CD4-positive, alpha-beta memory T cell (primary cell): ENCODE measurements at regions not wholly inside any gene's neighbourhood (a gene's known extent, or its start where the extent isn't known, plus 50 kb on each side); places are given as distances from the start of the nearest gene placed in this dataset.
"Not testable (repeated sequence)": the region's sequence is repeated elsewhere in the genome, so short reads cannot be mapped to it uniquely, and the experiment has no call there.

Experiments
- CTCF ChIA-PET: fragments of 350-600 bp; sonication (Branson Sonifier 250); formaldehyde crosslinking; loops from one replicate; lab custom pipeline; 2021; ENCODE audit warnings: inconsistent platforms; ENCODE audit not compliant: partially characterized antibody; lab: Charles Lee
- POLR2A ChIA-PET: fragments of 350-600 bp; sonication (Branson Sonifier 250); formaldehyde crosslinking; loops from one replicate; lab custom pipeline; 2021; ENCODE audit not compliant: partially characterized antibody; lab: Charles Lee
- DNase-seq, 5 donors: peaks; one replicate each; pipeline versions ENCODE4 v3.0.0 to v3.0.0-alpha.2; 2020 to 2022; ENCODE audit warnings: mixed read lengths in 1 of 5
- H3K27ac ChIP-seq: one replicate; pipeline ENCODE4 v1.7.0; 2013; ENCODE audit warnings: low read depth, low read length
- H3K27me3 ChIP-seq: 2 replicates; pipeline ENCODE4 v1.7.0; 2013; ENCODE audit warnings: mild to moderate bottlenecking, low read length, moderate library complexity; ENCODE audit not compliant: insufficient read depth
- H3K36me3 ChIP-seq: 2 replicates; pipeline ENCODE4 v1.7.0; 2013; ENCODE audit warnings: mild to moderate bottlenecking, low read length, moderate library complexity; ENCODE audit not compliant: insufficient read depth
- H3K4me1 ChIP-seq: 2 replicates; pipeline ENCODE4 v1.7.0; 2013; ENCODE audit warnings: mild to moderate bottlenecking, low read length, moderate library complexity; ENCODE audit not compliant: insufficient read depth
- H3K4me3 ChIP-seq, 2 donors: one replicate each; pipeline ENCODE4 v1.7.0; 2013; ENCODE audit warnings: low read length in 2 of 2, mild to moderate bottlenecking in 1 of 2
- H3K9me3 ChIP-seq, 2 donors: one replicate each; pipeline ENCODE4 v1.7.0; 2013; ENCODE audit warnings: low read length in 2 of 2, control low read depth in 1 of 2; ENCODE audit not compliant: control insufficient read depth in 1 of 2
- H3K27ac Mint-ChIP-seq, 7 donors: one replicate each; pipeline ENCODE4 v1.8.0; 2020 to 2021; ENCODE audit warnings: mixed read lengths in 7 of 7, mild to moderate bottlenecking in 6 of 7, inconsistent platforms in 3 of 7, moderate library complexity in 3 of 7
- H3K27me3 Mint-ChIP-seq, 2 donors: one replicate each; pipeline ENCODE4 v1.8.0; 2020 to 2021; ENCODE audit warnings: mixed read lengths in 2 of 2
- H3K36me3 Mint-ChIP-seq, 2 donors: one replicate each; pipeline ENCODE4 v1.8.0; 2020 to 2021; ENCODE audit warnings: mixed read lengths in 2 of 2, inconsistent platforms in 1 of 2, mild to moderate bottlenecking in 1 of 2
- H3K4me1 Mint-ChIP-seq, 4 donors: one replicate each; pipeline ENCODE4 v1.8.0; 2020 to 2021; ENCODE audit warnings: mixed read lengths in 4 of 4, mild to moderate bottlenecking in 1 of 4
- H3K4me3 Mint-ChIP-seq, 8 donors: one replicate each; pipeline ENCODE4 v1.8.0; 2020 to 2021; ENCODE audit warnings: mixed read lengths in 8 of 8, mild to moderate bottlenecking in 7 of 8, moderate library complexity in 6 of 8, inconsistent platforms in 3 of 8
- H3K9me3 Mint-ChIP-seq, 8 donors: one replicate each; pipeline ENCODE4 v1.8.0; 2020 to 2021; ENCODE audit warnings: mixed read lengths in 8 of 8, mild to moderate bottlenecking in 5 of 8, inconsistent platforms in 3 of 8, moderate library complexity in 1 of 8
- intact Hi-C: fragments of 100-400 bp; cut with micrococcal nuclease; formaldehyde crosslinking; loops from one replicate; pipeline ENCODE4 v1.15.1; 2023

DNA sequence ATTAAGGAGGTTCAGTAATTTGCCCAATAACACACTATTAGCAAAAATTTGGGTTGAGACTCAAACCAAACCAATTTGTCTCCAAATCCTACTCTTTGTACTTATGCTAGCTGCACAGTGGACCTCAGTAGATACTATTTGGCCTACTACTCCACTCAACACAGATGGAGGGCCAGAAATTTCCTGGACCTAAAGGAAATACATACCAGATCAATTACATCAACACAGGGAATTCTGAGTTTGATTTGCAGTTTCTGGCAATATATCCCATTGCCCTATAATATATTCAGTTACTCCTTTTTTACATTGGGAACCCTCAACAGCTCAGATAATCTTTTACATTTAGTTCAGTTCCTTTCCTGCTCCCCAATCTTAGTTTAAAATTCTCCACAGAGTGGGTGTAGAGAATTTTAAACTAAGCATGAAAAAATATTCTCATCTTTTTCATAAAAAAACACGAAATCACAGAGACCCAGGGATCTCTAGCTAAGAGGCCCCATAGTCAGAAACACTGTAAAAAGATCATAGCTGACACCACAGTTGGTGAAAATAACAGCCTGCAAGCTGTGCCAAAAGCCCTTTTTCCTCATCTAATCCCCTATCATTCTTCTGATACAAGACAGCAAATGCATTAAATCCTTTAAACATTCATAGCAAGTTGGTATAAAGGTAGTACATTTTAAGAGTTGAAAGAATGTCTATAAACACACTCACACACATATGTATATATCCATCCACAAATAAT lies 317.7 kb upstream of the ESRRG start:
- H3K4me1 ChIP-seq: no peaks in the 10 kb centered on the region
- H3K4me3 Mint-ChIP-seq: no peak overlapping the region
- H3K9me3 Mint-ChIP-seq: peaks cover 3 to 45% (median 22%) of the 10 kb centered on the region in 8 donors
- H3K4me3 ChIP-seq: no peak overlapping the region
- H3K4me1 Mint-ChIP-seq: no peaks in the 10 kb centered on the region
- ChIA-PET POLR2A (no interaction called here), CTCF (no interaction called here)
- no peak overlapping the region for H3K27ac Mint-ChIP-seq
- no peak for DNase-seq
- peaks cover 0 to 2% of the 10 kb centered on the region in 2 donors for H3K36me3 Mint-ChIP-seq
- intact Hi-C loops: no loop called here
- H3K27me3 ChIP-seq: no peaks in the 10 kb centered on the region
- H3K27me3 Mint-ChIP-seq: no peaks in the 10 kb centered on the region
- H3K9me3 ChIP-seq: no peaks in the 10 kb centered on the region
- H3K36me3 ChIP-seq: no peaks in the 10 kb centered on the region
- H3K27ac ChIP-seq: no peak overlapping the region

DNA sequence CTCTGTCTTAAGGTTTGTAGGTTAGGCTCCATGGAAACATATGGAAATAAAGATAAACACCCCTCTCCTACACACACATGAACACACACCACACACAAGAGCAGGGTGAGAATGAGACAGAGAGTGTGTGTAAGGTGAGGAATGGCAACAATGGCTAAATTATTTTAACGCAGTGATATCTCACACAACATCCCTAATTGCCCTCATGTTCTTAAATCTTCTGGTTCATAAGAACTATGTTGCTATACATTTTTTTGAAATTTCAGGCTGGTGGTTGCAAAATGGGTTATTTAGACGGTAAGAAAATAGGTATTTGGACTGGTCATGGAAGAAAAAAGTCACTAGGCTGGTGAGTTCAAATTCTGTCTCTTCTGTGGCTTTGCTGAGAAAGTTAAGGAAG lies 316.7 kb upstream of the ESRRG start:
- peaks cover 0 to 2% of the 10 kb centered on the region in 2 donors for H3K36me3 Mint-ChIP-seq
- H3K4me1 Mint-ChIP-seq: no peaks in the 10 kb centered on the region
- peaks cover 3 to 45% (median 23%) of the 10 kb centered on the region in 8 donors for H3K9me3 Mint-ChIP-seq
- H3K27ac Mint-ChIP-seq: no peak overlapping the region
- no peak for DNase-seq
- no peaks in the 10 kb centered on the region for H3K27me3 ChIP-seq
- no peaks in the 10 kb centered on the region for H3K9me3 ChIP-seq
- no peak overlapping the region for H3K4me3 ChIP-seq
- intact Hi-C loops: no loop called here
- no peak overlapping the region for H3K4me3 Mint-ChIP-seq
- no peaks in the 10 kb centered on the region for H3K27me3 Mint-ChIP-seq
- no peaks in the 10 kb centered on the region for H3K36me3 ChIP-seq
- ChIA-PET POLR2A (no interaction called here), CTCF (no interaction called here)
- no peaks in the 10 kb centered on the region for H3K4me1 ChIP-seq
- H3K27ac ChIP-seq: no peak overlapping the region

DNA sequence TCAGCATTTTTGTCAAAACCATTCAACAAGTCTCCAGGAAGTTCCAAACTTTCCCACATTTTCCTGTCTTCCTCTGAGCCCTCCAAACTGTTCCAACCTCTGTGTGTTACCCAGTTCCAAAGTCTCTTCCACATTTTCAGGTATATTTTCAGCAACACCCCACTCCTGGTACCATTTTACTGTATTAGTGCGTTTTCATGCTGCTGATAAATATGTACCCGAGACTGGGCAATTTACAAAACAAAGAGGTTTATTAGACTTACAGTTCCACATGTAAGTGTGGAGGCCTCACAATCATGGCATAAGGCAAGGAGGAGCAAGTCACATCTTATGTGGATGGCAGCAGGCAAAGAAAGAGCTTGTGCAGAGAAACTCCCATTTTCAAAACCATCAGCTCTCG lies 315.9 kb upstream of the ESRRG start:
- H3K27ac Mint-ChIP-seq, H3K4me3 ChIP-seq, CTCF ChIA-PET, H3K36me3 Mint-ChIP-seq, H3K27me3 Mint-ChIP-seq, H3K4me1 Mint-ChIP-seq, H3K36me3 ChIP-seq, POLR2A ChIA-PET, H3K27ac ChIP-seq, H3K4me3 Mint-ChIP-seq, H3K9me3 ChIP-seq, H3K27me3 ChIP-seq, intact Hi-C loops, H3K4me1 ChIP-seq, DNase-seq: not testable (repeated sequence)
- H3K9me3 Mint-ChIP-seq: peaks cover 3 to 45% (median 23%) of the 10 kb centered on the region in 8 donors

DNA sequence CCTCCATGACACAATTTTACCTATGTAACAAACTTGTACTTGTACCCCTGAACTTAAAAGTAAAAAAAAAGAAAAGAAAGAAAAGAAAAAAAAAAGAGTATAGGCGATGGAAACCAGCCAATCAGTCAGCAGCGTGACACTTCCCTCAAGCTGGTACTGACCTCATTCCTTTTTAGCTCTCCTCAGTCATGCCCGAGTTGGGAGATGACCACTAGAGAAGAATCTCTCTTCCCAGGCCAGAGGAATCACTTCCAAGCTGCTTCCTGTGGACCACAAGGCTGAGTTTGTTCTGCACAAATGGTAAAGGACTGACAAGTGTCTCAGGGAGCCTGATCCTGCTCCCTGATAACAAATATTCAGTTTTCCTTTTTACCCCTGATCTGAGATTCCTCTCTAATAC lies 313.5 kb upstream of the ESRRG start:
- intact Hi-C loops: no loop called here
- H3K9me3 ChIP-seq: no peaks in the 10 kb centered on the region
- no peak overlapping the region for H3K4me3 Mint-ChIP-seq
- POLR2A ChIA-PET: no interaction called here
- CTCF ChIA-PET: no interaction called here
- no peaks in the 10 kb centered on the region for H3K27me3 Mint-ChIP-seq
- peaks cover 3 to 44% (median 23%) of the 10 kb centered on the region in 8 donors for H3K9me3 Mint-ChIP-seq
- no peak overlapping the region for H3K4me3 ChIP-seq
- no peaks in the 10 kb centered on the region for H3K27me3 ChIP-seq
- no peak overlapping the region for H3K27ac Mint-ChIP-seq
- DNase-seq: no peak
- H3K36me3 Mint-ChIP-seq: peaks cover 0 to 2% of the 10 kb centered on the region in 2 donors
- H3K36me3 ChIP-seq: no peaks in the 10 kb centered on the region
- H3K4me1 Mint-ChIP-seq: no peaks in the 10 kb centered on the region
- no peaks in the 10 kb centered on the region for H3K4me1 ChIP-seq
- H3K27ac ChIP-seq: no peak overlapping the region

DNA sequence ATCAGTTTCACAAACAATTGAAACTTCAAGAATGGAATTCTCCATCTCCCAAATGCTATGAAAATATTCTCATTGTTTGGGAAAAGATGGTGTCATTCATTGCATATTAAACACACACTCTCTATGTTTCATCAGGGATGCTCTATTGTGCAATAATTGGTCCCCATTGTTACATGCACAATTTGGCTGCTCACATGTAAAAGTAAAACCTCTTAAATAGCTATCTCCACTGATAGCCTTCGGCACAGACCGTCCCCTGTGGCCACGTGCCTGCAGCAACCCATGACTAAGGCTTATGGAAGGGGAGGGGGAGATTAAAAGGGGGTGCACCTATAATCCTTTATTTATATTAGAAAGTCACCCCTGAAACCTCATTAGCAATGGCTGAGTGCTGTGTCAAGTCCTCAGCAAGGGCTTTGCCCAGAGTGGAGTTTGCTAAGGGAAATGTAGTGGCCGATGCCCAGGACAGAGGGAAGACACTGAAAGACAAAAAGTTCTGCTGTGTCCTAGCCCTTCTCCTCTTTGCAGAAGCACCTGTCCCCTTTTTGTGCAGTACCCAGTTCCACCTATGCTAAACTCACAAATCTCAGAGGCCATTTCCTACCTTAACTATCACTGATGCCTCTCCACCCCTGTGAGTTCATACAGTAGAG lies 309.6 kb upstream of the ESRRG start:
- CTCF ChIA-PET: no interaction called here
- Histone ChIP-seq H3K27ac (no peak overlapping the region), H3K27me3 (no peaks in the 10 kb centered on the region), H3K4me1 (no peaks in the 10 kb centered on the region), H3K36me3 (no peaks in the 10 kb centered on the region), H3K4me3 (no peak overlapping the region), H3K9me3 (no peaks in the 10 kb centered on the region)
- DNase-seq: no peak
- Mint-ChIP-seq H3K4me3 (no peak overlapping the region), H3K27ac (no peak overlapping the region), H3K4me1 (no peaks in the 10 kb centered on the region), H3K9me3 (peaks cover 0 to 16% (median 10%) of the 10 kb centered on the region in 8 donors), H3K36me3 (peaks cover 0 to 2% of the 10 kb centered on the region in 2 donors), H3K27me3 (no peaks in the 10 kb centered on the region)
- intact Hi-C loops: no loop called here
- POLR2A ChIA-PET: no interaction called here

DNA sequence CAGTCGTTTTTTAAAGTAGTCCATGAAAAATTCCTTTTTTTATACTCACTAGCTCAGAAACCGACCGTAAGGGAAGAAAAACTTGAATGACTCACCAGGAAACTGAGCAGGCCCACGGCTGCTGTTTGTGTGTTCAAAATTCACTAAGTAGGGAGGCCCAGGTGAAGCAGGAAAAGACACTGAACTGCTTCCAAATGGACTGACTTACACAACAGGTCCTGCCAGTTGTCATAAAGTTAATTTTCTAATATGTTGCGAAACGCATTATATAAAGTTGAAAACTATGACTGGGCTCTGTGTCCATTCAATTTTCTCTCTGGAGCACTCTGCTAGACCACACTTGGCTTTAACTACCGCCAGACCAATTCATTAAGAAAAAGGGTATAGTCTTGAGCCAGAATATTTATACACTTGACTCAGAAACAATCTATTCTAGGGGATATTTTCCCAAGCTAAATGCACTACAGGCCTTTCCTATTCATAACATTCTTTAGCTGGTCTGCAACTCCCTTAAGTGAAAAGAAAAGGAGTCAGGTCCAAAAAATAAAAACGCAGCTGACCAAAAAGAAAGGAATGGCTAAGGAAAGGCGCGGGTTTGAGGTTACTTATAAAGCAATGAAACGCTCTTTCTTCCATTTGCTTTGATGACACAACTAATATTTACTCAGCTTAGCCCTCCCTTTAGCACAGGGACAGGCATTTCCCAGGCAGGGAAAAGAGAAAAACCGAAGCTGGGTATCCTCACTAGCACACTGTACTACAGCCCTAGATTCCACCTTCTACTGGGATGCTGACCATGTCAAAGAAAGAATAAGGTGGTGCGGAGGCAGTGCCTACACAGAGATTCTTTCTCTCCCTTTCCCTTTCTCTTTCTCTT lies 306.3 kb upstream of the ESRRG start:
- ChIA-PET POLR2A (no interaction called here), CTCF (no interaction called here)
- peaks cover 0 to 9% (median 2%) of the 10 kb centered on the region in 8 donors for H3K9me3 Mint-ChIP-seq
- no peak for DNase-seq
- Histone ChIP-seq H3K4me1 (no peaks in the 10 kb centered on the region), H3K27ac (no peak overlapping the region), H3K4me3 (no peak overlapping the region), H3K36me3 (no peaks in the 10 kb centered on the region), H3K27me3 (no peaks in the 10 kb centered on the region), H3K9me3 (no peaks in the 10 kb centered on the region)
- no peaks in the 10 kb centered on the region for H3K4me1 Mint-ChIP-seq
- no peaks in the 10 kb centered on the region for H3K36me3 Mint-ChIP-seq
- H3K27ac Mint-ChIP-seq: no peak overlapping the region
- intact Hi-C loops: no loop called here
- H3K4me3 Mint-ChIP-seq: no peak overlapping the region
- H3K27me3 Mint-ChIP-seq: no peaks in the 10 kb centered on the region

DNA sequence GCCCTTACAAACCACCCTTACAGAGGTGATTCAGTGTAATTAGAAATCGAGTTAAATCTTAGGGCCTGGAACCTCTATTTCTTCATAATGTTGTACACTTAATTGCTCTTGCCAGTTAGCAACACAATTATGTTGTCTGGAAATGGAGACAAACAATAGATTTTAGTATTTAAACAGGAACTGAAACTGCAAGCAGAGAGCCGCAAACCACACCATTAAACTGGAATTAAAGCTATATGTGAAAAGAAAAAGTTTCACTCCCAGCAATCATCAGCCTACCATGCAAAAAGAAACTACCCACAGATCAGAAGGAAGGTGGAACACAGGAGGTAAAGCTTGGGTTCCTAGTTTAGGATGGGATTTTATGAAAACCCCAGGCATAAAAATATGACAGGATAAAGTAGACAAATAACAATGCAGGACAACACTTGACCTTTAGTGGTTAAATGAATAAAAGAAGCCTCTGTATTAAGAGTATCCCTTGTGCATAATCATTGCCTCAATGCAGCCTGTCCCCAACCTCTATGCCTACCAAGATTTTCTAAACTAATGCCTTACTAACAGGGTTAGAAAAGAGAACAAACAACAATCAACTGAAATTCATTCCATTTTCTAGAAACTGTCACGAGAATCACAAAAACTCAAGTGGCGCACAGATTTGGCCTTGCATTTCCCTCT lies 304.3 kb upstream of the ESRRG start:
- Histone ChIP-seq H3K27me3 (no peaks in the 10 kb centered on the region), H3K9me3 (no peaks in the 10 kb centered on the region), H3K4me1 (no peaks in the 10 kb centered on the region), H3K27ac (no peak overlapping the region), H3K4me3 (no peak overlapping the region), H3K36me3 (no peaks in the 10 kb centered on the region)
- Mint-ChIP-seq H3K27ac (no peak overlapping the region), H3K4me3 (no peak overlapping the region), H3K36me3 (no peaks in the 10 kb centered on the region), H3K4me1 (no peaks in the 10 kb centered on the region), H3K27me3 (no peaks in the 10 kb centered on the region), H3K9me3 (peaks cover 0 to 12% (median 4%) of the 10 kb centered on the region in 8 donors)
- no peak for DNase-seq
- ChIA-PET CTCF (no interaction called here), POLR2A (no interaction called here)
- intact Hi-C loops: no loop called here
